ENCODE measurements at regions not wholly inside any gene's neighbourhood (a gene's known extent, or its start where the extent isn't known, plus 50 kb on each side); places are given as distances from the start of the nearest gene placed in this dataset.

DNA sequence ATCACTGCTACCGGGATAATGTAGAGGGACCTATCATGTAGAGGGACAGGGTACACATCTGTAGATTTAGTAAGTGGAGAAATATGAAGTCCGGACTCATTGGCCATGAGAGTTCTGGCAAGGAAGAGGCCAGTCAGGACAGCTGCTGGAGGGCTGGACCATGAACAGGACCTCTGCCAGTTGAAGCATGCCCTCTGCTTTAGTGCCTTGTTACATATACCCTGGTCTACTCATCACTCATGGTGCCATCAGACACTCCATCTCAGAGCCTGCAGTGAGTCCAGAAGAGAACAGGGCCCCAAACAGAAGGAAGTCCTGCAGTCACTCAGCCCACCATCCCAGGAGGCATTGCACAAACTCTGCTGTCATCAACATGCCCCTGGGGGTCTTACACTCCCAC is 54.7 kb upstream of the CA12 start:
- TF ChIP-seq, protein P1, sequence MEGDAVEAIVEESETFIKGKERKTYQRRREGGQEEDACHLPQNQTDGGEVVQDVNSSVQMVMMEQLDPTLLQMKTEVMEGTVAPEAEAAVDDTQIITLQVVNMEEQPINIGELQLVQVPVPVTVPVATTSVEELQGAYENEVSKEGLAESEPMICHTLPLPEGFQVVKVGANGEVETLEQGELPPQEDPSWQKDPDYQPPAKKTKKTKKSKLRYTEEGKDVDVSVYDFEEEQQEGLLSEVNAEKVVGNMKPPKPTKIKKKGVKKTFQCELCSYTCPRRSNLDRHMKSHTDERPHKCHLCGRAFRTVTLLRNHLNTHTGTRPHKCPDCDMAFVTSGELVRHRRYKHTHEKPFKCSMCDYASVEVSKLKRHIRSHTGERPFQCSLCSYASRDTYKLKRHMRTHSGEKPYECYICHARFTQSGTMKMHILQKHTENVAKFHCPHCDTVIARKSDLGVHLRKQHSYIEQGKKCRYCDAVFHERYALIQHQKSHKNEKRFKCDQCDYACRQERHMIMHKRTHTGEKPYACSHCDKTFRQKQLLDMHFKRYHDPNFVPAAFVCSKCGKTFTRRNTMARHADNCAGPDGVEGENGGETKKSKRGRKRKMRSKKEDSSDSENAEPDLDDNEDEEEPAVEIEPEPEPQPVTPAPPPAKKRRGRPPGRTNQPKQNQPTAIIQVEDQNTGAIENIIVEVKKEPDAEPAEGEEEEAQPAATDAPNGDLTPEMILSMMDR (conservative IDR thresholded peaks at IDR 0.05; ENCODE audit: low read depth, low read length), result no peak
- TF ChIP-seq POLR2A (IDR thresholded peaks at IDR 0.05; ENCODE audit: low read depth, low read length), result no peak
- TF ChIP-seq, protein P2, sequence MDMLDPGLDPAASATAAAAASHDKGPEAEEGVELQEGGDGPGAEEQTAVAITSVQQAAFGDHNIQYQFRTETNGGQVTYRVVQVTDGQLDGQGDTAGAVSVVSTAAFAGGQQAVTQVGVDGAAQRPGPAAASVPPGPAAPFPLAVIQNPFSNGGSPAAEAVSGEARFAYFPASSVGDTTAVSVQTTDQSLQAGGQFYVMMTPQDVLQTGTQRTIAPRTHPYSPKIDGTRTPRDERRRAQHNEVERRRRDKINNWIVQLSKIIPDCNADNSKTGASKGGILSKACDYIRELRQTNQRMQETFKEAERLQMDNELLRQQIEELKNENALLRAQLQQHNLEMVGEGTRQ (IDR thresholded peaks at IDR 0.05; ENCODE audit: low read depth, low read length), result no peak
- no peak for TF ChIP-seq CEBPB (IDR thresholded peaks at IDR 0.05; ENCODE audit: low read depth, low read length)
- TF ChIP-seq RAD21 (IDR thresholded peaks at IDR 0.05; ENCODE audit: low read length), result no peak
- no peak for TF ChIP-seq RCOR1 (IDR thresholded peaks at IDR 0.05; ENCODE audit: insufficient replicate concordance, low read length)
